NCI-H1048 (cell line): ENCODE measurements at regions not wholly inside any gene's neighbourhood (a gene's known extent, or its start where the extent isn't known, plus 50 kb on each side); places are given as distances from the start of the nearest gene placed in this dataset.

Source experiments
- DNase-seq: peaks from one replicate; lab custom pipeline; 2025; lab: John Stamatoyannopoulos, UW

GRCh38 chr7:72524037-72524436, 111.9 kb upstream of the CALN1 start:
- DNase-seq = no peak

GRCh38 chr7:72504061-72504706, 92.0 kb upstream of the CALN1 start:
- no peak for DNase-seq

GRCh38 chr7:72503644-72504043, 91.5 kb upstream of the CALN1 start:
- DNase-seq = no peak

GRCh38 chr7:72494807-72495206, 82.7 kb upstream of the CALN1 start:
- DNase-seq = no peak

GRCh38 chr7:72493850-72494661, 81.9 kb upstream of the CALN1 start:
- peak; percentile 53 for DNase-seq

GRCh38 chr7:72492461-72493065, 80.4 kb upstream of the CALN1 start:
- DNase-seq = no peak

- no peak for DNase-seq
These were observed 78.2 kb upstream of the CALN1 start for GRCh38 chr7:72490301-72490700.

- no peak for DNase-seq
These were observed 69.8 kb upstream of the CALN1 start for GRCh38 chr7:72481934-72482333.

GRCh38 chr7:72476608-72477305, 64.6 kb upstream of the CALN1 start:
- DNase-seq = no peak

- no peak for DNase-seq
These were observed 55.1 kb upstream of the CALN1 start for GRCh38 chr7:72467237-72467636.

- no peak for DNase-seq
These were observed 54.7 kb upstream of the CALN1 start for GRCh38 chr7:72466797-72467196.

GRCh38 chr7:72465521-72465920, 53.4 kb upstream of the CALN1 start:
- no peak for DNase-seq

- no peak for DNase-seq
These were observed 50.2 kb upstream of the CALN1 start for GRCh38 chr7:72462311-72462710.
